GM21717 (cell line): ENCODE measurements at regions not wholly inside any gene's neighbourhood (a gene's known extent, or its start where the extent isn't known, plus 50 kb on each side); places are given as distances from the start of the nearest gene placed in this dataset.
A peak's percentile ranks its signal among the peaks of the same experiment; 100 is the strongest.

ENCODE experiments used
- ATAC-seq: cut with Tn5 transposase; IDR thresholded peaks from one replicate; pipeline ENCODE4 v1.9.1; 2021; ENCODE audit warnings: mild to moderate bottlenecking, moderate library complexity; ENCODE audit not compliant: unreplicated experiment

DNA sequence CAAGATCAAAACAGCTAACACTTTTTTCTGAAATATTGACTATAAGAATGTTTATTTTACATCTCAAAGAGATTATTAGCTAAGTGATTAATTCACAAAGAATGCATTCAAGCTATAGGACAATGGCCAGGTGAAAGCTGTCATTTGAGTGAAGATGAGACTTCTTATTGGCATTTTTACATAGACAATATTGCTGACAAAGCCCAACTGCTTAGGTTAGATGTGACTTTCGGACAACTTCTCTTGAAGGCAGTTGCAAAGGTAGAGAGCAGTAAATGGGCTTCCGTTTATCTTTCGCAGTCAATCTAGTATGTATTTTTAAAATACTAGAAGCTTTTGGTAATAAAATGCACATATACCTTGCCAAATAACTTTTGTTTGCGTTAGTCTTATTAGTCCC is 1041.3 kb downstream of the AMY1C start:
- no peak for ATAC-seq

- no peak for ATAC-seq
Measured at GRCh38 chr1:104794035-104794434, 1044.3 kb downstream of the AMY1C start.

DNA sequence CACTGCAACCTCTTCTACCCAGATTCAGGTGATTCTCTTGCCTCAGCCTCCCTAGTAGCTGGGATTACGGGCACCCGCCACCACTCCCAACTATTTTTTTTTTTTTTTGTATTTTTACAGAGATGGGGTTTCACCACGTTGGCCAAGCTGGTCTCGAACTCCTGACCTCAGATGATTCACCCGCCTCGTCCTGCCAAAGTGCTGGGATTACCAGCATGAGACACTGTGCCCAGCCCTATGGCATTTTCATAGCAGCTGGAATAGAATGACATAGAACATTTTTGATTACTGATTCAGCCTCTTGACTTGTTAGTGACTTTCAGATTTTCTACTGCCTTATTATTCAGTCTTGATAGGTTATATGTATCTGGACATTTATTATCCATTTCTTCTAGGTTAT is 1046.2 kb downstream of the AMY1C start:
- ATAC-seq: no peak

GRCh38 chr1:104797982-104798381 is 1048.3 kb downstream of the AMY1C start:
- no peak for ATAC-seq

DNA sequence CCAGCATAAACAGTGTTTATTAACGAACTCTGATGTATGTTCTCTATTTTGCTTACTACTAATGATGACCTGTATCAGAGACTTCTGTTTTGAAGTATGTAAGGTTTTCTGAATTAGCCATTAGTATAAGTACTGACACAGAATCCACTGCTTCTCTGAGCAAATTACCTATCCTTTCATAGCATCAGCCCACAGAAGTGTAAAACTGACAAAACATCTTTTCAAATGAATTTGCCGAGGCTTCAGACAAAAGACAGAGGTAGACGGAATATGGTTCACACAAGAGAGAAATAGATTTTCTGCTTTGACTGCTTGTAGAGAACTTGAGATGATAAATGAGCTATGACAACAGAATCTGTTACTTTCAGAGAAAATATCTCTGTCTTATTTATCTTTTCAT is 1051.6 kb downstream of the AMY1C start:
- no peak for ATAC-seq

DNA sequence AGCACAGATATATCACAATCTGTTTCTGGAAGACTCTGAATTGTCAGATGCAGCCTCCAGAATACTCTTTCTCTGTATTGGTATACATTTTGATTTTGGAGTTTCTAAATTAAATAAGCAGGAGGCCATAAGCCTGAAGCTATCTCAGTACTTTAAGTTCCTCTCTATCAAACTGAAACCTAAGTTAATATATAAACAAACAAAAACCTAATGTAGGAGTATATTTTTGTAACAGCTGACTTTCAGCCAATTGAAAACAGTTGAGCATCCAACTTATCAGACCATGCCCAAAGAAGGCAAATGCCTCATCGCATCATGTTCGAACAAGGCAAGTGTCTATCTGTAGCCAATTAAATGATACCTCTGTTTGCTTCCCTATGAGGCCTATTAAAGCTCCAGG is 1054.4 kb downstream of the AMY1C start:
- no peak for ATAC-seq

DNA sequence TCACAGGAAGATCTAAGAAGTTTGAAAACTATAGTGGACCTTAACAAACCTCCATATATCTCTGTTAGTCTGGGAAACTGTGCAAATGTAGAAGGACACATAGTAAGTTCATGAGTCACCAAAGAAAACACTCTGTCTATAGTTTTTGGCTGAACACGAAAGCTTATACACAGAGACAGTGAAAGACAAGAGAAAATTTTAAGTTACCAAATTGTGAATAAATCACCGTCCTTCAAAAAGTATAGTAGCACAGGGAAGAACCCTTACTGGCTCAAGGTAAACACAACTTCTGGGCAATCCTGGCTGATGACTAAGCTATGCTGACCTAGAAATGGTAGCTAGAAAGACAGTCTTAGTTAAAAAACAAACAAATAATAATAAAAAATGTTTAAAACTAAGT is 1057.9 kb downstream of the AMY1C start:
- no peak for ATAC-seq

DNA sequence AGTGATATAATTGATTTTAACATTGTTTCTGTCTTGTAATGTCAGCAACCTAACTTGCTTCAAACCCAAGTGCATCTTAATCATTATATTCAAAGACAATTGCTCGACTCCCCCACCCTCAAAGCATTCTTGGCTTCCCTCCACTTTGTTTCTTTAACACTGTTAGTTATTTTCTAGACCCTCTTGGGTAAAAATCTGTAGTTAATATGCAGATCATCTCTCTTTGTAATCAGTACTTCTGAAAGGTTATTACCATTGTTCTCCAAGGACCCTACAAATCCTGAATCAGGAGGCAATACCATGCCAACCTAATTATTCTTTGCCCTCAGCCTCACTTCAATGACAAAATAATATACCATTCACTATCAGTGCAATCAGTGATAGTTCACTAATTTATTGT is 1075.7 kb downstream of the AMY1C start:
- no peak for ATAC-seq

DNA sequence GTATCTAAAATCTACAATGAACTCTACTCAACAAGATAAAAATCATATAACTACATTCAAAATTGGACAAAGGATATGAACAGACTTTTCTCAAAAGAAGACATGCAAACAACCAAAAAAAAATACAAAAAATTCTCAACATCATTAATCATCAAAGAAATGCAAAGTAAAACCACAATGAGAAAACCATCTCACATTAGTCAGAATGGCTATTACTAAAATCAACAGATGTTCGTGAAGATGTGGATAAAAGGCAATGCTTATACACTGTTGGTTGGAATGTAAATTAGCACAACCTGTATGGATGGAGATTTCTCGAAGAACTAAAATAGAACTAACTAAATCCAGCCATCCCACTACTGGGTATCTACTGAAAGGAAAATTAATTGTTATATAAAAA is 1080.8 kb downstream of the AMY1C start:
- no peak for ATAC-seq

GRCh38 chr1:104852151-104852550 is 1102.5 kb downstream of the AMY1C start:
- ATAC-seq: no peak

DNA sequence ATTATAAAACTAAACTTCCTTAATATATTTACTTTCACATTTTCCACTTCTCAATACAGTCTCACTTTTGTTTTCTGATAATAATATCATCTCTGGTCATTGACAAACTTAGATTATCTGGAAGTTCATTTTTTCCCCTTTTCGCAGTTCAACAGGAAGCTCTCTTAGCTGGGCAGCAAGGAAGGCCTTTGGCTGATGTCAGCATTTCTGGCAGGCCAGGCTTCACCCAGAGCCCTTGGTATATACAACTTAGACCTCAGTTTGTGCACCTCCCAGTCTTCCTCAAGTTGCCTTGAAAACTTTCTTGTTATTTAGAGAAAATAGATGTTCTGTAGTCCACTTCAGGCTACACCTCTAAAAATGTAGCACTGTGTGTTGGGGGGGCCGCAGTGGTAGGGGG is 1103.6 kb downstream of the AMY1C start:
- ATAC-seq: no peak

- no peak for ATAC-seq
Measured at GRCh38 chr1:104854529-104854928, 1104.8 kb downstream of the AMY1C start.

- no peak for ATAC-seq
Measured at GRCh38 chr1:104855550-104855949, 1105.9 kb downstream of the AMY1C start.

- no peak for ATAC-seq
Measured at GRCh38 chr1:104856091-104856490, 1106.4 kb downstream of the AMY1C start.

DNA sequence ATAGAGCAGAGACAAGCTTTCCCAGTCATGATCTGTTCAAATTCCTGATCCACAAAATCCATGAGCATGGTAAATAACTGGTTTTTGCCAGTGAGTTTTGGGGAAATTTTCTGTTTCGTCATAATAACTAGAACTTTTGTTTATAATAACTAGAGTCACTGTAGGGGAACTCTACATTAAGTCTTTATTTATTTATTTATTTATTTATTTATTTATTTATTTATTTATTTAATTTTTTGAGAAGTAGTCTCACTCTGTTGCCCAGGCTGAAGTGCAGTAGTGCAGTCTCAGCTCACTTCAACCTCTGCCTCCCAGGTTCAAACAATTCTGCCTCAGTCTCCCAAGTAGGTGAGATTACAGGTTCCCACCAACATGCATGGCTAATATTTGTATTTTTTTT is 1106.8 kb downstream of the AMY1C start:
- ATAC-seq: no peak

DNA sequence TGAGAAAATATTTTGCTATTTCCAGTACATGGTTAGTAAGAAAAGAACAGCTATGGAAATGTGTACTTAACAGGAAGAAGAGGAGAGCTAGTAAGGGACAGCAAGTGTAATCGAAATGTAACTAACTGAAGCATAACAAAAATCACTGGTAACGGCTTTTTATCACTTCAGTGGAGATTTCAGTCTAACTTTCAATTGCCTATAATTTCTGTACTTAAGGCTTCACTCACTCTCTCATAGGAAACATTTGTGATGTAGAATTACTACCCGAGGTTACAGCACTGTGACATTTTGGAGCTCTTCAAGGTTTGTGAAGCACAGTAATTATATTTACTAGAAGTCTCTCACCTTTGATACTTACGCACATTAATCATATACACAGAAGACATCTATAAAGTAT is 1119.1 kb downstream of the AMY1C start:
- ATAC-seq: no peak

DNA sequence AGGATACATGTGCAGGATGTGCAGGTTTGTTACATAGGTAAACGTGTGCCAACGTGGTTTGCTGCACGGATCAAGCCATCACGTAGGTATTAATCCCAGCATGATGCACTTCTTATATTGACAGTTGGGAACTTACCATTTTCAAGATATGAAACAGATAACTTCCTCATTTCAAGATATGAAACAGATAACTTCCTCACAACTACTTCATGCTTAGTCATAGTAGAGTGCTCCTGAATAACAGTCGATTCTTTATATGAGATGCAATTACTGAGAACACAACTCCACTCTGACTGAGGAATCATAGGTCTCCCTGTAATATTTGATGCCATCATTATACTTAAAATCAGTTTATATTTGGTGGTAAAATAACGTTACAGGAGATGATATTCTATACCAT is 1124.3 kb downstream of the AMY1C start:
- peak; percentile 59 for ATAC-seq

DNA sequence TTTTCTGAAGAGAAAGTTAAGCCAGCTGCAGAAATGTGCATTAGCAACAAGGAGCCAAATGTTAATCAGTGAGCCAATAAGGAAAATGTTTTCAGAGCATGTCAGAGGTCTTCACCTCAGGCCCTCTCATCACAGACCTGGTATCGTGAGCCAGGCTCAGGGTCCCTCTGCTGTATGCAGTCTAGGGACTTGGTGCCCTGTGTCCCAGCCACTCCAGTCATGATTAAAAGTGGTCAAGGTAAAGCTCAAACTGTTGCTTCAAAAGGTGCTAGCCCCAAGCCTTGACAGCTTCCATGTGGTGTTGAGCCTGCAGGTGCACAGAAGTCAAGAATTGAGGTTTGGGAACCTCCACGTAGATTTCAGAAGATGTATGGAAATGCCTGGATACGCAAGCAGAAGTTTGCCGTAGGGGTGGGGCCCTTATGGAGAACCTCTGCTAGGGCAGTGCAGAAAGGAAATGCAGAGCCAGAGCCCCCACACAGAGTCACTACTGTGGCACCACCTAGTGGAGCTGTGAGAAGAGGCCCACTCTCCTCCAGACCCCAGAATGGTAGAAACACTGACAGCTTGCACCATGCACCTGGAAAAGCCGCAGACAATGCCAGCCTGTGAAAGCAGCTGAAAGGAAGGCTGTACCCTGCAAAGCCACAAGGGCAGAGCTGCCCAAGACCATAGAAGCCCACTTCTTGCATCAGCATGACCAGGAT is 1128.7 kb downstream of the AMY1C start:
- no peak for ATAC-seq

DNA sequence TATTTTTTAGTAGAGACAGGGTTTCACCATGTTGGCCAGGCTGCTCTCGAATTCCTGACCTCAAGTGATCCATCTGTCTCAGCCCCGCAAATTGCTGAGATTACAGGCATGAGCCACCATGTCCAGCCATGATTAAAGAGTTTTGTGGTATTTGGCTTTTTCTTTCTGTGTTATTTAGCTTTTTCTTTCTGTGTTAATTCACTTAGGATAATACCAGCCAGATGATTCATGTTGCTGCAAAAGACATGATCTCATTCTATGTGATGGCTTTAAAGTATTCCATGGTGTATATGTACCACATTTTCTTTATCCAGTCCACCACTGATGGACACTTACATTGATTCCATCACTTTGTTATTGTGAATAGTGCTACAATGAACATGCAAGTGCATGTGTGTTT is 1135.2 kb downstream of the AMY1C start:
- no peak for ATAC-seq

GRCh38 chr1:104905322-104905721 is 1155.6 kb downstream of the AMY1C start:
- ATAC-seq: no peak

DNA sequence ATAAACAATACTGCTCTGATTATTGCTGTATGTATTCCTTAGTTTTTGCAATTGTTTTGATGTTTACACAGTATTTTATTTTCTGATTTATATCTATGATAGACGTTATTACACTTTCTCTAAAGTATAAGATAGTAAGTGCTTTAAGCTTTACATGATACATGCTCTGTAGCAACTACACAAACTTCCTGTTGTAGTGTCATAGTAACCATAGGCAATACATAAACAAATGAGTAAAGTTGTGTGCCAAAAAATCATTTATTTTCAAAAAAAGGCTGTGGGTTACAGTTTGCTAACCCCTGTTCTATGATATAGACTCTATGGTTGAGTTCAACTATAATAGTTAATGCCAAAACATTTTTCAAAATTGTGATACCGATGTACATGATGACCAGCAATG is 1156.4 kb downstream of the AMY1C start:
- ATAC-seq: no peak

DNA sequence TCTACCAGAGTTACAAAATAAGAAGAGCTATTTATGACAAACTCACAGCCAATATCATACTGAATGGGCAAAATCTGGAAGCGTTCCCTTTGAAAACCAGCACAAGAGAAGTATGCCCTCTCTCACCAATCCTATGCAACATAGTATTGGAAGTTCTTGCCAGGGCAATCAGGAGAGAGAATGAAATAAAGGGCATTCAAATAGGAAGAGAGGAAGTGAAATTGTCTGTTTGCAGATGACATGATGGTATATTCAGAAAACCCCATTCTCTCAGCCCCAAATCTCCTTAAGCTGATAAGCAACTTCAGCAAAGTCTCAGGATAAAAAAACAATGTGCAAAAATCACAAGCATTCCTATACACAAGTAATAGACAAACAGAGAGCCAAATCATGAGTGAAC is 1169.5 kb downstream of the AMY1C start:
- no peak for ATAC-seq

GRCh38 chr1:104921525-104921924 is 1171.8 kb downstream of the AMY1C start:
- no peak for ATAC-seq
